ENCODE measurements at regions not wholly inside any gene's neighbourhood (a gene's known extent, or its start where the extent isn't known, plus 50 kb on each side); places are given as distances from the start of the nearest gene placed in this dataset.

GRCh38 chr1:235018161-235018560, 110.5 kb downstream of the TOMM20 start:
- Mint-ChIP-seq H3K27ac (peak overlapping the region in 3 of 9 donors; percentile 12 to 69 (median 62)), H3K4me1 (peaks cover 17 to 79% (median 38%) of the 10 kb centered on the region in 7 donors), H3K27me3 (no peaks in the 10 kb centered on the region), H3K9me3 (peaks cover 0 to 18% (median 7%) of the 10 kb centered on the region in 11 donors), H3K36me3 (peaks cover 0 to 18% (median 0%) of the 10 kb centered on the region in 5 donors), H3K4me3 (no peak overlapping the region)
- POLR2A ChIA-PET = interaction anchor here (1.3 to 1.5 kb wide), 2 partner anchors 293 to 405 kb away, joined by 3 read pairs; no protein-coding TSS in a partner anchor
- CTCF ChIA-PET = interaction anchor here (0.5 kb wide), 1 partner anchor 69 kb away, joined by 3 read pairs; no protein-coding TSS in a partner anchor
- ATAC-seq (no peak), DNase-seq (no peak)
- Histone ChIP-seq H3K27me3 (ENCODE audit: control insufficient read depth in 2 of 2, insufficient read depth in 2 of 2, low read length in 2 of 2) (no peaks in the 10 kb centered on the region), H3K27ac (ENCODE audit: low read depth, low read length) (no peak overlapping the region), H3K4me1 (ENCODE audit: control insufficient read depth in 2 of 2, insufficient read depth in 2 of 2, low read length in 2 of 2) (peaks cover 4 to 6% of the 10 kb centered on the region in 2 donors), H3K9me3 (ENCODE audit: control insufficient read depth in 2 of 3, low read length in 3 of 3) (no peaks in the 10 kb centered on the region), H3K36me3 (ENCODE audit: control insufficient read depth in 2 of 3, insufficient read depth in 3 of 3, low read length in 3 of 3) (no peaks in the 10 kb centered on the region), H3K4me3 (ENCODE audit: low read length) (no peak overlapping the region)
- intact Hi-C loops (cut with micrococcal nuclease) = loop anchor here in 1 of 2 donors (5.0 to 10.0 kb wide), 2 partner anchors 44 to 627 kb away; partner anchors contain the start of gene GNG4

DNA sequence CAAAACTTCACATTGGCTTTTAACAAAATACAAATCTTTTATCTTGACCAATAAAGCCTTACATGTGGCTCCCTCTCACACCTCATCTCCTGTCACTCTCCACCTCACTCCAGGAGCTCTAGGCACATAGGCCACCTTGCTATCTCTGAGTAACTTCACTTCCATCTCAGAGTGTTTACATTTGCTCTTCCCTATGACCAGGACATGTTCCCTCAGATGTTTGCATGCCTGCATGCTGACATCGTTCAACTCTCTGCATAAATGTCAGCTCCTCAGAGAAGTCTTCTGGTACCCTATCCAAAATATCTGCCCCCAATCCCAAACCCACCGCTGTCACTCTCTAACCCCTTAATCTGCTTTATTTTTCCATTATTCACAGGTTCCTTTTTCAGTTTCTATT, 110.9 kb downstream of the TOMM20 start:
- peaks cover 17 to 79% (median 43%) of the 10 kb centered on the region in 7 donors for H3K4me1 Mint-ChIP-seq
- peaks cover 7 to 10% of the 10 kb centered on the region in 2 donors for H3K4me1 ChIP-seq (ENCODE audit: control insufficient read depth in 2 of 2, insufficient read depth in 2 of 2, low read length in 2 of 2)
- intact Hi-C loops (cut with micrococcal nuclease) = loop anchor here in 1 of 2 donors (5.0 to 10.0 kb wide), 2 partner anchors 45 to 627 kb away; partner anchors contain the start of gene GNG4
- H3K27ac ChIP-seq (ENCODE audit: low read depth, low read length) = no peak overlapping the region
- H3K27me3 ChIP-seq (ENCODE audit: control insufficient read depth in 2 of 2, insufficient read depth in 2 of 2, low read length in 2 of 2) = no peaks in the 10 kb centered on the region
- no peak for ATAC-seq
- ChIA-PET CTCF (no interaction called here), POLR2A (interaction anchor here (1.3 to 1.5 kb wide), 2 partner anchors 292 to 404 kb away, joined by 3 read pairs; no protein-coding TSS in a partner anchor)
- H3K4me3 Mint-ChIP-seq = peak overlapping the region in 1 of 10 donors; percentile 37
- no peaks in the 10 kb centered on the region for H3K27me3 Mint-ChIP-seq
- H3K9me3 Mint-ChIP-seq = peaks cover 0 to 18% (median 7%) of the 10 kb centered on the region in 11 donors
- peak overlapping the region in 4 of 9 donors; percentile 12 to 62 (median 40) for H3K27ac Mint-ChIP-seq
- H3K4me3 ChIP-seq (ENCODE audit: low read length) = no peak overlapping the region
- no peak for DNase-seq
- no peaks in the 10 kb centered on the region for H3K36me3 ChIP-seq (ENCODE audit: control insufficient read depth in 2 of 3, insufficient read depth in 3 of 3, low read length in 3 of 3)
- peaks cover 0 to 18% (median 0%) of the 10 kb centered on the region in 5 donors for H3K36me3 Mint-ChIP-seq
- H3K9me3 ChIP-seq (ENCODE audit: control insufficient read depth in 2 of 3, low read length in 3 of 3) = no peaks in the 10 kb centered on the region

DNA sequence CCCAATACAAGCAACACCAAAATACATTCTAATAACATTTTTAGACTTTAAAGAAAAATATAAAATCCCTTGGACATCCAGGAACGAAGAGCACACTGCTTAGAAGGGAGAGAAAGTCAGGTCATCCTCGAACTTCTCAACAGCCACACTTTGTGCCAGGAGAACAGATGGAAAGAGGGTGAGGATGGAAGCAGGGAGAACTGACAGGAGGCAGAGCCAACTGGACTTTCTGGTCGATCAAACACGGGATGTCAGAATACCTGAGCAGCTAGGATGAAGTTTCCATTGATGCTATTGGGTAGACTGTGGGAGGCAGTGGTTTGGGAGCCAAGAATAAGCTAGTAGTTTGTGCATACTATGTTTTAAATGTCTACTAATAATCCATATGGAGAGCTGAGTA, 111.4 kb downstream of the TOMM20 start:
- Mint-ChIP-seq H3K27me3 (no peaks in the 10 kb centered on the region), H3K27ac (peak overlapping the region in 1 of 9 donors; percentile 28), H3K9me3 (peaks cover 0 to 18% (median 7%) of the 10 kb centered on the region in 11 donors), H3K4me3 (no peak overlapping the region), H3K36me3 (peaks cover 0 to 18% (median 0%) of the 10 kb centered on the region in 5 donors), H3K4me1 (peaks cover 21 to 79% (median 46%) of the 10 kb centered on the region in 7 donors)
- no peak for ATAC-seq
- no peak overlapping the region for H3K27ac ChIP-seq (ENCODE audit: low read depth, low read length)
- no peaks in the 10 kb centered on the region for H3K27me3 ChIP-seq (ENCODE audit: control insufficient read depth in 2 of 2, insufficient read depth in 2 of 2, low read length in 2 of 2)
- H3K4me1 ChIP-seq (ENCODE audit: control insufficient read depth in 2 of 2, insufficient read depth in 2 of 2, low read length in 2 of 2) = peaks cover 13 to 16% of the 10 kb centered on the region in 2 donors
- no peak for DNase-seq
- H3K36me3 ChIP-seq (ENCODE audit: control insufficient read depth in 2 of 3, insufficient read depth in 3 of 3, low read length in 3 of 3) = no peaks in the 10 kb centered on the region
- POLR2A ChIA-PET = interaction anchor here (1.5 kb wide), 1 partner anchor 292 kb away, joined by 3 read pairs; no protein-coding TSS in a partner anchor
- intact Hi-C loops (cut with micrococcal nuclease) = loop anchor here in 1 of 2 donors (5.0 to 10.0 kb wide), 2 partner anchors 45 to 628 kb away; partner anchors contain the start of gene GNG4
- CTCF ChIA-PET = no interaction called here
- H3K9me3 ChIP-seq (ENCODE audit: control insufficient read depth in 2 of 3, low read length in 3 of 3) = no peaks in the 10 kb centered on the region
- no peak overlapping the region for H3K4me3 ChIP-seq (ENCODE audit: low read length)

GRCh38 chr1:235015291-235015985, 113.2 kb downstream of the TOMM20 start:
- H3K27me3 ChIP-seq (ENCODE audit: control insufficient read depth in 2 of 2, insufficient read depth in 2 of 2, low read length in 2 of 2) = no peaks in the 10 kb centered on the region
- intact Hi-C loops (cut with micrococcal nuclease) = loop anchor here in 1 of 2 donors (5.0 to 10.0 kb wide), 2 partner anchors 47 to 629 kb away; partner anchors contain the start of gene GNG4
- no peaks in the 10 kb centered on the region for H3K9me3 ChIP-seq (ENCODE audit: control insufficient read depth in 2 of 3, low read length in 3 of 3)
- peak in 3 of 9 donors; percentile 8 to 61 (median 40) for DNase-seq
- Mint-ChIP-seq H3K27ac (peak overlapping the region; percentile 59 to 98 (median 90)), H3K4me1 (peaks cover 35 to 85% (median 62%) of the 10 kb centered on the region in 7 donors), H3K36me3 (peaks cover 0 to 18% (median 0%) of the 10 kb centered on the region in 5 donors), H3K4me3 (peak overlapping the region in 3 of 10 donors; percentile 0 to 57 (median 10)), H3K27me3 (peaks cover 0 to 5% (median 0%) of the 10 kb centered on the region in 5 donors), H3K9me3 (peaks cover 0 to 18% (median 7%) of the 10 kb centered on the region in 11 donors)
- no peak for ATAC-seq
- ChIA-PET CTCF (interaction anchor here (0.6 to 1.3 kb wide), 2 partner anchors 89 to 516 kb away, joined by 3 to 4 read pairs; no protein-coding TSS in a partner anchor), POLR2A (no interaction called here)
- H3K27ac ChIP-seq (ENCODE audit: low read depth, low read length) = peak overlapping the region; percentile 51
- peaks cover 26 to 29% of the 10 kb centered on the region in 2 donors for H3K4me1 ChIP-seq (ENCODE audit: control insufficient read depth in 2 of 2, insufficient read depth in 2 of 2, low read length in 2 of 2)
- H3K36me3 ChIP-seq (ENCODE audit: control insufficient read depth in 2 of 3, insufficient read depth in 3 of 3, low read length in 3 of 3) = no peaks in the 10 kb centered on the region
- H3K4me3 ChIP-seq (ENCODE audit: low read length) = no peak overlapping the region

- ChIA-PET CTCF (interaction anchor here (0.6 kb wide), 1 partner anchor 90 kb away, joined by 4 read pairs; no protein-coding TSS in a partner anchor), POLR2A (no interaction called here)
- no peaks in the 10 kb centered on the region for H3K27me3 ChIP-seq (ENCODE audit: control insufficient read depth in 2 of 2, insufficient read depth in 2 of 2, low read length in 2 of 2)
- peak in 1 of 9 donors; percentile 14 for DNase-seq
- no peaks in the 10 kb centered on the region for H3K9me3 ChIP-seq (ENCODE audit: control insufficient read depth in 2 of 3, low read length in 3 of 3)
- H3K4me1 ChIP-seq (ENCODE audit: control insufficient read depth in 2 of 2, insufficient read depth in 2 of 2, low read length in 2 of 2) = peaks cover 27 to 34% of the 10 kb centered on the region in 2 donors
- peaks cover 0 to 19% (median 0%) of the 10 kb centered on the region in 5 donors for H3K36me3 Mint-ChIP-seq
- peak overlapping the region; percentile 51 for H3K27ac ChIP-seq (ENCODE audit: low read depth, low read length)
- no peaks in the 10 kb centered on the region for H3K36me3 ChIP-seq (ENCODE audit: control insufficient read depth in 2 of 3, insufficient read depth in 3 of 3, low read length in 3 of 3)
- H3K4me1 Mint-ChIP-seq = peaks cover 38 to 84% (median 65%) of the 10 kb centered on the region in 7 donors
- H3K4me3 Mint-ChIP-seq = peak overlapping the region in 1 of 10 donors; percentile 31
- peaks cover 0 to 5% (median 0%) of the 10 kb centered on the region in 5 donors for H3K27me3 Mint-ChIP-seq
- H3K4me3 ChIP-seq (ENCODE audit: low read length) = no peak overlapping the region
- no peak for ATAC-seq
- peaks cover 0 to 18% (median 7%) of the 10 kb centered on the region in 11 donors for H3K9me3 Mint-ChIP-seq
- intact Hi-C loops (cut with micrococcal nuclease) = loop anchor here (5.0 to 10.0 kb wide), 6 partner anchors 48 to 630 kb away; partner anchors contain the start of genes ARID4B (in 1 of the 2), GGPS1 (in 1 of the 2) and GNG4 (in 1 of the 2)
- peak overlapping the region; percentile 45 to 98 (median 83) for H3K27ac Mint-ChIP-seq
Observed at GRCh38 chr1:235014756-235015155, 113.9 kb downstream of the TOMM20 start.

DNA sequence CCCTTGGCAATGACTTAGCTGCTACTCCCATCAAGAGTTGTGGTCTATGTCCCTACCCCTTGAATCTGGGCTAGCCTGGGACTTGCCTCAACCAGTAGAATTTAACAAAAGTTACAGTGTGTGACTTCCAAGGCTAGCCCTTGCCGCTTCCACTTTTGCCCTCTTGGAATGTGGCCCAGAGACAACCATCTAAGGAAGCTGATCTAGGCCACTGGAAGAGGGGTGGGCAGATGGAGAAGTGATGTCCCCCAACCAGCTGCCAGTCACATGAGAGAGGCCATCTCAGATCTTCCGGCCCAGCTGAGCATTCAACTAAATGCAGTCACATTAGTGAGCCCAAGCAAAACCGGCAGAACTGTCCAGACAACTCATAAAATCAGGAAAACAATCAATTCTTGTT, 115.1 kb downstream of the TOMM20 start:
- Mint-ChIP-seq H3K27ac (peak overlapping the region; percentile 91 to 98 (median 97)), H3K9me3 (peaks cover 0 to 15% (median 5%) of the 10 kb centered on the region in 11 donors), H3K36me3 (peaks cover 0 to 24% (median 3%) of the 10 kb centered on the region in 5 donors), H3K27me3 (peaks cover 0 to 5% (median 0%) of the 10 kb centered on the region in 5 donors), H3K4me1 (peaks cover 38 to 81% (median 65%) of the 10 kb centered on the region in 7 donors), H3K4me3 (peak overlapping the region in 2 of 10 donors; percentile 20 to 22)
- ATAC-seq = no peak
- H3K36me3 ChIP-seq (ENCODE audit: control insufficient read depth in 2 of 3, insufficient read depth in 3 of 3, low read length in 3 of 3) = no peaks in the 10 kb centered on the region
- no peak for DNase-seq
- H3K9me3 ChIP-seq (ENCODE audit: control insufficient read depth in 2 of 3, low read length in 3 of 3) = no peaks in the 10 kb centered on the region
- peaks cover 27 to 34% of the 10 kb centered on the region in 2 donors for H3K4me1 ChIP-seq (ENCODE audit: control insufficient read depth in 2 of 2, insufficient read depth in 2 of 2, low read length in 2 of 2)
- CTCF ChIA-PET = no interaction called here
- POLR2A ChIA-PET = interaction anchor here (0.6 kb wide), 1 partner anchor 1187 kb away, joined by 3 read pairs; no protein-coding TSS in a partner anchor
- H3K27ac ChIP-seq (ENCODE audit: low read depth, low read length) = peak overlapping the region; percentile 91
- H3K4me3 ChIP-seq (ENCODE audit: low read length) = no peak overlapping the region
- intact Hi-C loops (cut with micrococcal nuclease) = loop anchor here (2.0 to 10.0 kb wide), 7 partner anchors 35 to 631 kb away; partner anchors contain the start of genes ARID4B (in 1 of the 2), GGPS1 (in 1 of the 2) and GNG4 (in 1 of the 2)
- no peaks in the 10 kb centered on the region for H3K27me3 ChIP-seq (ENCODE audit: control insufficient read depth in 2 of 2, insufficient read depth in 2 of 2, low read length in 2 of 2)
